Aorta (tissue), 5 donors: ENCODE measurements at regions not wholly inside any gene's neighbourhood (a gene's known extent, or its start where the extent isn't known, plus 50 kb on each side); places are given as distances from the start of the nearest gene placed in this dataset.
"Not testable (repeated sequence)": the region's sequence is repeated elsewhere in the genome, so short reads cannot be mapped to it uniquely, and the experiment has no call there.

Experiments
- ATAC-seq: fragments of 200-7000 bp; cut with Tn5 transposase; one replicate; pipeline ENCODE4 v1.9.1; 2022; ENCODE audit warnings: moderate library complexity; ENCODE audit not compliant: low FRiP score
- DNase-seq, 2 donors: peaks; one replicate each; pipeline ENCODE4 v3.0.0-alpha.2; 2020
- H3K27ac ChIP-seq, 2 donors: one replicate each; pipeline ENCODE4 v1.5.1; 2013; ENCODE audit warnings: low read length in 2 of 2, mild to moderate bottlenecking in 2 of 2, moderate library complexity in 2 of 2, control low read depth in 1 of 2, inconsistent platforms in 1 of 2, low read depth in 1 of 2
- H3K27me3 ChIP-seq, 2 donors: one replicate each; pipeline ENCODE4 v1.6.1; 2013; ENCODE audit warnings: control low read depth in 1 of 2, low read length in 1 of 2, mild to moderate bottlenecking in 1 of 2, moderate library complexity in 1 of 2; ENCODE audit not compliant: insufficient read depth in 2 of 2, control insufficient read depth in 1 of 2
- H3K36me3 ChIP-seq, 2 donors: one replicate each; pipeline ENCODE4 v1.6.1; 2013; ENCODE audit warnings: control low read depth in 1 of 2, low read length in 1 of 2, mild to moderate bottlenecking in 1 of 2; ENCODE audit not compliant: insufficient read depth in 2 of 2, control insufficient read depth in 1 of 2
- H3K4me1 ChIP-seq, 2 donors: one replicate each; pipeline ENCODE4 v1.6.1; 2013; ENCODE audit warnings: low read length in 2 of 2, control low read depth in 1 of 2, mild to moderate bottlenecking in 1 of 2, moderate library complexity in 1 of 2; ENCODE audit not compliant: insufficient read depth in 2 of 2, control insufficient read depth in 1 of 2
- H3K4me3 ChIP-seq, 2 donors: one replicate each; pipeline ENCODE4 v1.5.1; 2013; ENCODE audit warnings: low read length in 2 of 2, control low read depth in 1 of 2, mild to moderate bottlenecking in 1 of 2
- H3K9me3 ChIP-seq: one replicate; pipeline ENCODE4 v1.6.1; 2013; ENCODE audit warnings: mild to moderate bottlenecking, low read length; ENCODE audit not compliant: control insufficient read depth
- WGBS, 2 donors: extraction: QIAGEN DNeasy Blood & Tissue Kit; methylation state at CpG; one replicate each; pipeline ENCODE4 v1.1.7; 2013; 5-methylcytosine and 5-hydroxymethylcytosine counted together
- intact Hi-C, 2 donors: fragments of 100-400 bp; cut with DNase I; formaldehyde crosslinking; loops; one replicate each; pipeline versions ENCODE4 v1.14.2 to v1.15.0; 2022
- donor health status: healthy with polysubstance abuse.
- donor health status: Bipolar disorder and iron deficiency.
- donor health status: DM: no; HTN: no; CAD: no.
- donor health status: DM: no; HTN: no; CAD: no.
- donor health status: DM: yes; HTN: yes; CAD: no.

DNA sequence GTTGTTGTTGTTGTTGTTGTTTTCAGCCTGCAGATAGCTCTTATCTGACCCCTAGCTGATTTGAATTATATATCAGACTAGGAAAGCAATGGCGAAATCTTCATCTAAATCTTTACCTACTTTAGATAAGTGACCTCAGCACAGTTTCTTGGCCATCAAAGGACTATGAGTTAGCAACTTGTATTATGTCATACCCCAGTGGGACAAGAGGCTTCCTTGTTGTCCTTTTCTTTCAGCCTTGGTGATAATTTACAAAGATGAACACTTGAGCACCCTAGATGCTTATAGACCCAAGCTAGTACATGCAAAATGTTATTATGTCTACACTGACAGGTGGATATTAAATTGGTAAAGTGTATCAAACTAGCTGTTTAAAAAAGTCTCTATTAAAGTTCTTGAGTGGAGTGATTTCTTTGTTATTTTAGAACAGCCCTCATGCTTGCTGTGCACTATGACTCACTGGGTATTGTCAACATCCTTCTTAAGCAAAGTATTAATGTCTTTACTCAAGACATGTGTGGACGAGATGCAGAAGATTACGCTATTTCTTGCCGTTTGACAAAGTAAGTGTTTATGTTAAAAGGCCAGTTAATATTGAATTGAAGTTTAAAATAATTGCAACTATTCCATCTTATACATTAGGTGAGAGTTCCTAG is 56.6 kb upstream of the ZNF519 start:
- WGBS, 2 donors = 54 to 58% methylated on average over 4 of the region's 4 CpGs
- intact Hi-C loops = not testable (repeated sequence)

More for the DNA sequence above, 56.6 kb upstream of the ZNF519 start:
- not testable (repeated sequence) for H3K27me3 ChIP-seq, ATAC-seq, H3K36me3 ChIP-seq, H3K27ac ChIP-seq, DNase-seq, H3K4me3 ChIP-seq, H3K4me1 ChIP-seq, H3K9me3 ChIP-seq
